ENCODE measurements at regions not wholly inside any gene's neighbourhood (a gene's known extent, or its start where the extent isn't known, plus 50 kb on each side); places are given as distances from the start of the nearest gene placed in this dataset.

DNA sequence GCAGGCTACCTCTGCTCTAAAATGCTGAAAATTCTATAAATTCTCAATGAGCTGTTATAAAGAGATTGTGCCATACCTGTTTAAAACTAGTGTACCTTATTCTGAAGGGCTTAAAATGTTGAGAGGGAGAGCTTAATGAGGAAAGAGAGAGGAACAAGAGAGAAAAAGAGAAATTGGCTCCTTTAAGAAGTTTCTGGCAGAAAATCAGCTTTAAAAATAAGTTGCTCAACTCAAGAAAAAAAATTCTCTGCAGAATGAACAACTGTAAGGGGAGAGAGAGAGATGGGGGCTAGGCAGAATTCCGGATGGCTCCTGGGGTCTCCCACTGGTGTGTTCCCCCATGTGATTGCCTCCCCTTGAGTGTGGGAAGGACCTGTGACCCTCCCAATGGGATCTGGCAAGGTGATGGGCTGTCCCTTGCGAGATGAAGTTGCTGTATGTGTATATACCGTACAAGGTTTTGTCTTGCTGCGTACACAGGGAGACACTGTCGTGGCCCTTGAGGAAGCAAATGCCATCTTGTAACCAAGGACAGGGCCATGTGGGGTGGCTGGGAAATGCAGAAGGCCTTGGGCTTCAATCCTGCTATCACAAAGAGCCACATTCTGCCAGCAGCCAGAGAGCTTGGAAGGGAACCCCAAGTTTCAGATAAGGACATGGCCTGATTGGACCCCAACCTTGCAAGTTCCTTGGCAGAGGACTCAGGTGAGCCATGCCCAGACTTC is 64.3 kb upstream of the S1PR3 start:
- H3K9me3 ChIP-seq (replicated peaks; ENCODE audit: insufficient read depth, low read length), result no peaks in the 10 kb centered on the region
- TF ChIP-seq EZH2 (optimal IDR thresholded peaks at IDR 0.05; ENCODE audit: low read depth, low read length) (no peak), EZH2phosphoT487 (IDR thresholded peaks at IDR 0.05; ENCODE audit: low read length) (no peak), CTCF (IDR thresholded peaks at IDR 0.05; ENCODE audit: low read length) (no peak)
- no peaks in the 10 kb centered on the region for H3F3A ChIP-seq (ENCODE audit: insufficient read depth, low read length)
- H2AFZ ChIP-seq (ENCODE audit: low read length), result no peak overlapping the region
- H3K9ac ChIP-seq (ENCODE audit: low read length), result no peak overlapping the region
- no peaks in the 10 kb centered on the region for H3K79me2 ChIP-seq (ENCODE audit: low read length)
- no peak overlapping the region for H3K4me3 ChIP-seq (ENCODE audit: low read length)
- no peaks in the 10 kb centered on the region for H3K9me2 ChIP-seq (replicated peaks; ENCODE audit: insufficient read depth, low read length)
- DNase-seq, result no peak
- peaks cover 47% of the 10 kb centered on the region for H3K27me3 ChIP-seq (replicated peaks; ENCODE audit: insufficient read depth, low read length)
- peaks cover 7% of the 10 kb centered on the region for H3K4me1 ChIP-seq (ENCODE audit: low read length)
- no peaks in the 10 kb centered on the region for H4K20me1 ChIP-seq (ENCODE audit: insufficient read depth, low read length)
- no peak overlapping the region for H3K4me2 ChIP-seq (ENCODE audit: low read depth, low read length)
- H3K36me3 ChIP-seq (replicated peaks; ENCODE audit: insufficient read depth, low read length), result no peaks in the 10 kb centered on the region
- no peak overlapping the region for H3K27ac ChIP-seq (ENCODE audit: low read length)

DNA sequence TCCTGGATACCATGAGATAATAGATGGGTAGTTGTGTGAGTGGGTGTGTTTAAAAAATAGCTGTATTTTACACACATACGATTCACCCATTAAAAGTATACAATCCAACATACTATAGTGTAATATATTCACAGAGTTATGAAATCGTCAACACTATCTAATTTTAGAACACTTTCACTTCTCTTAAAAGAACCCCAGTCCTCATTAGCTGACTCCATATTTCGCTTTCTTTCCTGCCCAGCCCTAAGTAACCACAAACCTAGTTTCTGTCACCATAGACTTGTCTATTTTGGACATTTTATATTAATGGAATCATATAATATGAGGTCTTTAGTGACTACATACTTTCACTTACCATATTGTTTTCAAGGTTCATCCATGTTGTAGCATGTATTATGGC is 63.8 kb upstream of the S1PR3 start:
- no peaks in the 10 kb centered on the region for H3K79me2 ChIP-seq (ENCODE audit: low read length)
- H4K20me1 ChIP-seq (ENCODE audit: insufficient read depth, low read length), result no peaks in the 10 kb centered on the region
- no peak overlapping the region for H3K4me2 ChIP-seq (ENCODE audit: low read depth, low read length)
- H2AFZ ChIP-seq (ENCODE audit: low read length), result no peak overlapping the region
- no peaks in the 10 kb centered on the region for H3K9me2 ChIP-seq (replicated peaks; ENCODE audit: insufficient read depth, low read length)
- H3K4me1 ChIP-seq (ENCODE audit: low read length), result peaks cover 5% of the 10 kb centered on the region; the same call in 1 of the 2 replicates
- no peaks in the 10 kb centered on the region for H3F3A ChIP-seq (ENCODE audit: insufficient read depth, low read length)
- TF ChIP-seq EZH2 (optimal IDR thresholded peaks at IDR 0.05; ENCODE audit: low read depth, low read length), result no peak
- TF ChIP-seq CTCF (IDR thresholded peaks at IDR 0.05; ENCODE audit: low read length), result no peak
- no peak for TF ChIP-seq EZH2phosphoT487 (IDR thresholded peaks at IDR 0.05; ENCODE audit: low read length)
- no peak overlapping the region for H3K9ac ChIP-seq (ENCODE audit: low read length)
- H3K27me3 ChIP-seq (replicated peaks; ENCODE audit: insufficient read depth, low read length), result peaks cover 47% of the 10 kb centered on the region
- DNase-seq, result peak; percentile 12
- H3K9me3 ChIP-seq (replicated peaks; ENCODE audit: insufficient read depth, low read length), result no peaks in the 10 kb centered on the region
- no peaks in the 10 kb centered on the region for H3K36me3 ChIP-seq (replicated peaks; ENCODE audit: insufficient read depth, low read length)
- H3K27ac ChIP-seq (ENCODE audit: low read length), result no peak overlapping the region
- H3K4me3 ChIP-seq (ENCODE audit: low read length), result no peak overlapping the region

GRCh38 chr9:88930716-88931115 is 60.6 kb upstream of the S1PR3 start:
- Histone ChIP-seq H3K4me1 (ENCODE audit: low read length) (no peaks in the 10 kb centered on the region), H3K36me3 (replicated peaks; ENCODE audit: insufficient read depth, low read length) (no peaks in the 10 kb centered on the region), H3K9ac (ENCODE audit: low read length) (no peak overlapping the region), H3K27ac (ENCODE audit: low read length) (no peak overlapping the region), H3K4me2 (ENCODE audit: low read depth, low read length) (no peak overlapping the region), H3F3A (ENCODE audit: insufficient read depth, low read length) (no peaks in the 10 kb centered on the region), H4K20me1 (ENCODE audit: insufficient read depth, low read length) (no peaks in the 10 kb centered on the region), H2AFZ (ENCODE audit: low read length) (no peak overlapping the region), H3K9me2 (replicated peaks; ENCODE audit: insufficient read depth, low read length) (no peaks in the 10 kb centered on the region), H3K9me3 (replicated peaks; ENCODE audit: insufficient read depth, low read length) (no peaks in the 10 kb centered on the region), H3K79me2 (ENCODE audit: low read length) (no peaks in the 10 kb centered on the region), H3K27me3 (replicated peaks; ENCODE audit: insufficient read depth, low read length) (peaks cover 22% of the 10 kb centered on the region), H3K4me3 (ENCODE audit: low read length) (no peak overlapping the region)
- DNase-seq, result no peak
- TF ChIP-seq EZH2phosphoT487 (IDR thresholded peaks at IDR 0.05; ENCODE audit: low read length) (no peak), EZH2 (optimal IDR thresholded peaks at IDR 0.05; ENCODE audit: low read depth, low read length) (no peak), CTCF (IDR thresholded peaks at IDR 0.05; ENCODE audit: low read length) (no peak)
